K562 (cell line): ENCODE measurements at regions not wholly inside any gene's neighbourhood (a gene's known extent, or its start where the extent isn't known, plus 50 kb on each side); places are given as distances from the start of the nearest gene placed in this dataset.

ENCODE experiments used
- ATAC-seq: fragments of 200-7000 bp; cut with Tn5 transposase; 3 replicates; pipeline ENCODE4 v1.9.1; 2020; ENCODE audit warnings: moderate library complexity
- BruUV-seq: library from RNA; stranded (reverse); fragments of 400-500 nt; replicated peaks from 2 replicates; lab custom pipeline; 2021; lab: Mats Ljungman, UMichigan
- CTCF ChIA-PET: fragments of 300-600 bp; formaldehyde crosslinking; extraction: SDS; loops from one replicate; lab custom pipeline; 2021; ENCODE audit warnings: low intra/inter-chr PET ratio; lab: Yijun Ruan, JAX
- POLR2A ChIA-PET: fragments of 300-600, 350-650 bp; sonication (Branson Sonifier 250); formaldehyde crosslinking; extraction: SDS; loops from one replicate; lab custom pipeline; 2021; ENCODE audit warnings: antibody characterized with exemption, inconsistent platforms; lab: Yijun Ruan, JAX
- DNase-seq, 4 experiments: peaks; one replicate each; pipeline versions ENCODE4 v3.0.0 to v3.0.0-alpha.2; 2011 to 2018; ENCODE audit warnings: low spot score in 3 of 4, mixed read lengths in 3 of 4; ENCODE audit errors: extremely low read depth in 1 of 4
- FAIRE-seq: peaks from 2 replicates; lab custom pipeline; 2011; peaks lifted over from hg19 to GRCh38; lab: Jason Lieb, UNC
- H2AFZ ChIP-seq: 2 replicates; pipeline ENCODE4 v1.6.0; 2011; ENCODE audit warnings: low read depth, low read length, control low read depth, inconsistent platforms
- H3K27ac ChIP-seq: fragments of 200-600 bp; 3 replicates; pipeline ENCODE4 v1.8.0; 2011; ENCODE audit warnings: low read depth, mild to moderate bottlenecking, control low read depth, inconsistent platforms, low read length, moderate library complexity, mixed read lengths; ENCODE audit errors: extremely low read depth
- H3K27me3 ChIP-seq, 2 experiments: fragments of 300-600 bp in 1 of 2; 2 replicates in 1 of 2; 3 replicates in 1 of 2; pipeline versions ENCODE4 v1.6.0 to v1.8.0; 2011; ENCODE audit warnings: inconsistent platforms in 2 of 2, low read length in 2 of 2, mild to moderate bottlenecking in 1 of 2, mixed read lengths in 1 of 2, moderate library complexity in 1 of 2; ENCODE audit not compliant: control insufficient read depth in 2 of 2, insufficient read depth in 2 of 2
- H3K36me3 ChIP-seq: fragments of 300-600 bp; 3 replicates; pipeline ENCODE4 v1.8.0; 2011; ENCODE audit warnings: mild to moderate bottlenecking, low read length, inconsistent platforms; ENCODE audit not compliant: control insufficient read depth, insufficient read depth
- H3K4me1 ChIP-seq, 2 experiments: fragments of 200-600 bp in 1 of 2; replicated peaks in 1 of 2; 2 replicates in 1 of 2; 3 replicates in 1 of 2; pipeline versions ENCODE4 v1.5.1 to v1.8.0; 2011; ENCODE audit warnings: inconsistent platforms in 2 of 2, low read length in 2 of 2, mild to moderate bottlenecking in 1 of 2, mixed read lengths in 1 of 2, moderate library complexity in 1 of 2; ENCODE audit not compliant: control insufficient read depth in 2 of 2, insufficient read depth in 2 of 2
- H3K4me2 ChIP-seq: 2 replicates; pipeline ENCODE4 v1.6.1; 2011; ENCODE audit warnings: low read length, control low read depth, inconsistent platforms, mixed read lengths; ENCODE audit not compliant: insufficient read depth
- H3K4me3 ChIP-seq: fragments of 200-600 bp; sonication (generic), shearing (Covaris generic); 2 replicates; pipeline ENCODE4 v1.5.1; 2016; ENCODE audit warnings: control low read depth, inconsistent platforms
- H3K79me2 ChIP-seq: fragments of 200-600 bp; 3 replicates; pipeline ENCODE4 v1.8.0; 2011; ENCODE audit warnings: low read length, inconsistent platforms; ENCODE audit not compliant: control insufficient read depth, insufficient read depth
- H3K9ac ChIP-seq, 2 experiments: 2 replicates each; pipeline versions ENCODE4 v1.6.0 to v1.6.1; 2011; ENCODE audit warnings: low read depth in 2 of 2, low read length in 2 of 2, control low read depth in 1 of 2, inconsistent platforms in 1 of 2, mild to moderate bottlenecking in 1 of 2, mixed read lengths in 1 of 2; ENCODE audit not compliant: insufficient read depth in 1 of 2
- H3K9me1 ChIP-seq: one replicate; pipeline ENCODE4 v1.6.0; 2011; ENCODE audit warnings: inconsistent platforms, mild to moderate bottlenecking, low read length, moderate library complexity; ENCODE audit not compliant: control insufficient read depth, insufficient read depth
- H3K9me3 ChIP-seq: replicated peaks from 2 replicates; pipeline ENCODE4 v1.5.1; 2011; ENCODE audit warnings: low read depth, low read length, inconsistent platforms; ENCODE audit not compliant: control insufficient read depth, insufficient read depth
- H4K20me1 ChIP-seq: replicated peaks from 2 replicates; pipeline ENCODE4 v1.6.1; 2011; ENCODE audit warnings: low read length, inconsistent platforms, mixed read lengths; ENCODE audit not compliant: control insufficient read depth, insufficient read depth
- BDP1 ChIP-seq: IDR thresholded peaks from 3 replicates; pipeline ENCODE4 v1.6.1; 2011; ENCODE audit not compliant: insufficient read length, insufficient read depth
- CEBPB ChIP-seq: fragments of 450-650 bp; IDR thresholded peaks from 2 replicates; pipeline ENCODE4 v1.6.1; 2016; ENCODE audit warnings: missing genetic modification characterization, missing compliant biosample characterization
- ERF ChIP-seq: fragments of 450-650 bp; formaldehyde crosslinking; IDR thresholded peaks from 2 replicates; pipeline ENCODE4 v1.4.0; 2020; ENCODE audit warnings: mild to moderate bottlenecking, mixed read lengths
- NRF1 ChIP-seq, 2 experiments: fragments of 450-650 bp; IDR thresholded peaks in 1 of 2; conservative IDR thresholded peaks in 1 of 2; 2 replicates each; pipeline ENCODE4 v1.6.1; 2014; ENCODE audit warnings: mild to moderate bottlenecking in 2 of 2
- SRSF9 ChIP-seq: fragments of 200-400 bp; formaldehyde crosslinking; IDR thresholded peaks from 2 replicates; pipeline ENCODE4 v1.6.1; 2017; ENCODE audit warnings: low read depth, low read length, borderline replicate concordance
- WGBS: fragments of 100-300 bp; shearing (Covaris generic); methylation state at CpG from one replicate; pipeline ENCODE4 v1.1.6; 2016; ENCODE audit warnings: low coverage, mixed read lengths; ENCODE audit not compliant: insufficient coverage; ENCODE audit errors: missing lambda C conversion rate; 5-methylcytosine and 5-hydroxymethylcytosine counted together
- in situ Hi-C: fragments of 300-500 bp; cut with MboI; formaldehyde crosslinking; loops from 4 replicates; pipeline ENCODE4 v1.15.0; 2018; ENCODE audit warnings: inconsistent platforms, mixed read lengths
- intact Hi-C: fragments of 100-400 bp; cut with micrococcal nuclease; formaldehyde crosslinking; loops from 2 replicates; pipeline ENCODE4 v1.14.2; 2022
- TF ChIP-seq, protein P1 (sequence below): fragments of 250-450 bp; sonication (Bioruptor Pico); IDR thresholded peaks from 2 replicates; pipeline ENCODE4 v1.4.0; 2020; ENCODE audit warnings: borderline replicate concordance
- TF ChIP-seq, protein P2 (sequence below): sonication (generic); formaldehyde crosslinking; IDR thresholded peaks from 2 replicates; pipeline ENCODE4 v1.8.0; 2022; ENCODE audit warnings: missing genetic modification reagents, mild to moderate bottlenecking, borderline replicate concordance

DNA sequence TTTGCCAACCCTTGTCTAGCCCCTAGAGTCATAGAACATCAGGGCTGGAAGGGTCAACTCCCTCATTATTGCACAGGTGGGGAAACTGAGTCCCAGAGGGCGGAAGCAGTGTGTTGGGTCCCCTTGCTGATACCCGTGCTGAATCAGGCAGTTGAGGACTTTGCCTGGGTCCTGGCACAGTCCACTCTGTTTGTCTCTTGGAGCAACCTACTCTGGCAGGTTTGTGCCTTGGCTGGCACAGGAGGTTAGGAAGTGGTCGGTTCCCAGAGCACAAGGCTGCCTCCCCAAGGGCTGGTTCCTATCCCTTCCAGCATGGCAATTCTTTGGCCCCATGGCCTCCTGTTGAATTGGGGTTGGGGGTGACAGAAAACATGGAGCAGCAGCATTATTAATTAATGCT, 94.5 kb upstream of the SHB start:
- no peak for TF ChIP-seq ERF
- no peak overlapping the region for H3K4me2 ChIP-seq
- H3K4me3 ChIP-seq, result no peak overlapping the region
- ChIA-PET POLR2A (no interaction called here), CTCF (interaction anchor here (0.5 to 0.6 kb wide), 2 partner anchors 79 to 170 kb away, joined by 3 read pairs; no protein-coding TSS in a partner anchor)
- H3K9me3 ChIP-seq, result no peaks in the 10 kb centered on the region
- ATAC-seq (no peak), DNase-seq (no peak), FAIRE-seq (no peak)
- 4% methylated on average over 3 of the region's 3 CpGs for WGBS
- no peaks in the 10 kb centered on the region for H3K79me2 ChIP-seq
- no peaks in the 10 kb centered on the region for H3K36me3 ChIP-seq
- H3K9ac ChIP-seq, result no peak overlapping the region
- no peak overlapping the region for H2AFZ ChIP-seq
- peaks cover 0 to 26% of the 10 kb centered on the region in 2 experiments; a peak in 3 of 5 replicates for H3K27me3 ChIP-seq
- no TSS peak for BruUV-seq
- in situ Hi-C loops (loop anchor here (5.0 kb wide), 1 partner anchor 251 kb away; no protein-coding TSS in a partner anchor), intact Hi-C loops (loop anchor here (5.0 to 10.0 kb wide), 2 partner anchors 419 to 681 kb away; no protein-coding TSS in a partner anchor)
- no peaks in the 10 kb centered on the region for H3K4me1 ChIP-seq
- no peak overlapping the region for H3K27ac ChIP-seq
- H3K9me1 ChIP-seq, result no peaks in the 10 kb centered on the region
- no peaks in the 10 kb centered on the region for H4K20me1 ChIP-seq

DNA sequence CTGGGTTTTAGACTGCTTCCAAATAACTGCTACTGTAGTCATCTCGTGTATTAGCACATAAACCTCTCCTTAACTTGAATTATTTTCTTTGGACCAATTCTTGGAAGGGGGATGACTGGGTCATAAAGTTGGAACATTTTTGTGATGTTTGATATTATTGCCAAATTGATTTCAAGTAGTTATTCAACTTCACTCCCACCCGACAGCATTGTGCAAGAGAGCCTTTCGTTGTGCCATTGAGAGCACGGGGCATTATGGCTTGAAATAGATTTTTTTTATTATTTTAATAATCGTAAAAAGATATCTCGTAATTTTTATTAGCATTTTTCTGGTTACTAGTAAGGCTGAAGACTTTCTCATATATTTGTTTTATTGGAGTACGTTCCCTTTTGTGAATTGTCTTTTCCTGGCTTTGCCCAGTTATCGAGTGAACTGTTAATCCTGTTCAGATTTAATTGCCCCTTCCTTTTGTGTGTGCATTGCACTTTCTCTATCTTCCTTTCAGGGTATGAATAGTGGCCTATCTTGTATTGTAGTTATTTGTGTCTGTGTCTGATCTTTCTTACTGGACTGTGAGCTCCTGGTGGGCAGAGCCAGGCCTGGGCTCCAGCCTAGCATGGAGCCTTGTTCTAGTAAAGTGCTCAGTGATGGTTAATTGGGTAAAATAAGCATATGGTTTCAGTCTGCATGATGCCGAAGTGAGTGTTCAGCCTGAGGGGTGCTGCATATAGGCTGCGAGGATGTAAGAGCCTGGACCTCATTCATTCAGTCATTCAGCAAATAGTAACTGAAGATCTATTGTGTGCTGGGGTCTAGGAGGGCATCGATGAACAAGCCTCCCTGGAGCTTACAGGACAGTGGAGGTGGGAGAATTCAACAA, 93.5 kb upstream of the SHB start:
- Histone ChIP-seq H3K27me3 (peaks cover 0 to 27% of the 10 kb centered on the region in 2 experiments; a peak in 4 of 5 replicates), H3K27ac (no peak overlapping the region), H2AFZ (no peak overlapping the region), H3K36me3 (no peaks in the 10 kb centered on the region), H3K9me1 (no peaks in the 10 kb centered on the region), H3K79me2 (no peaks in the 10 kb centered on the region), H3K9me3 (no peaks in the 10 kb centered on the region), H3K4me3 (no peak overlapping the region), H3K4me2 (no peak overlapping the region), H3K9ac (no peak overlapping the region), H3K4me1 (no peaks in the 10 kb centered on the region), H4K20me1 (no peaks in the 10 kb centered on the region)
- no TSS peak for BruUV-seq
- ChIA-PET POLR2A (no interaction called here), CTCF (interaction anchor here (0.5 kb wide), 1 partner anchor 78 kb away, joined by 3 read pairs; no protein-coding TSS in a partner anchor)
- WGBS, result under 1% methylated on average over 11 of the region's 11 CpGs
- DNase-seq, result no peak
- FAIRE-seq, result no peak
- TF ChIP-seq, protein P1, sequence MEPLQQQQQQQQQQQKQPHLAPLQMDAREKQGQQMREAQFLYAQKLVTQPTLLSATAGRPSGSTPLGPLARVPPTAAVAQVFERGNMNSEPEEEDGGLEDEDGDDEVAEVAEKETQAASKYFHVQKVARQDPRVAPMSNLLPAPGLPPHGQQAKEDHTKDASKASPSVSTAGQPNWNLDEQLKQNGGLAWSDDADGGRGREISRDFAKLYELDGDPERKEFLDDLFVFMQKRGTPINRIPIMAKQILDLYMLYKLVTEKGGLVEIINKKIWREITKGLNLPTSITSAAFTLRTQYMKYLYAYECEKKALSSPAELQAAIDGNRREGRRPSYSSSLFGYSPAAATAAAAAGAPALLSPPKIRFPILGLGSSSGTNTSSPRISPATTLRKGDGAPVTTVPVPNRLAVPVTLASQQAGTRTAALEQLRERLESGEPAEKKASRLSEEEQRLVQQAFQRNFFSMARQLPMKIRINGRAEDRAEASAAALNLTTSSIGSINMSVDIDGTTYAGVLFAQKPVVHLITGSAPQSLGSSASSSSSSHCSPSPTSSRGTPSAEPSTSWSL (CRISPR knock-in tag), result no peak
- no peak for TF ChIP-seq SRSF9
- TF ChIP-seq NRF1 (conservative IDR thresholded peaks at IDR 0.05 in 1 of 2, IDR thresholded peaks at IDR 0.05 in 1 of 2), result no peak
- TF ChIP-seq, protein P2, sequence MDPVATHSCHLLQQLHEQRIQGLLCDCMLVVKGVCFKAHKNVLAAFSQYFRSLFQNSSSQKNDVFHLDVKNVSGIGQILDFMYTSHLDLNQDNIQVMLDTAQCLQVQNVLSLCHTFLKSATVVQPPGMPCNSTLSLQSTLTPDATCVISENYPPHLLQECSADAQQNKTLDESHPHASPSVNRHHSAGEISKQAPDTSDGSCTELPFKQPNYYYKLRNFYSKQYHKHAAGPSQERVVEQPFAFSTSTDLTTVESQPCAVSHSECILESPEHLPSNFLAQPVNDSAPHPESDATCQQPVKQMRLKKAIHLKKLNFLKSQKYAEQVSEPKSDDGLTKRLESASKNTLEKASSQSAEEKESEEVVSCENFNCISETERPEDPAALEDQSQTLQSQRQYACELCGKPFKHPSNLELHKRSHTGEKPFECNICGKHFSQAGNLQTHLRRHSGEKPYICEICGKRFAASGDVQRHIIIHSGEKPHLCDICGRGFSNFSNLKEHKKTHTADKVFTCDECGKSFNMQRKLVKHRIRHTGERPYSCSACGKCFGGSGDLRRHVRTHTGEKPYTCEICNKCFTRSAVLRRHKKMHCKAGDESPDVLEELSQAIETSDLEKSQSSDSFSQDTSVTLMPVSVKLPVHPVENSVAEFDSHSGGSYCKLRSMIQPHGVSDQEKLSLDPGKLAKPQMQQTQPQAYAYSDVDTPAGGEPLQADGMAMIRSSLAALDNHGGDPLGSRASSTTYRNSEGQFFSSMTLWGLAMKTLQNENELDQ (CRISPR knock-in tag), result no peak
- TF ChIP-seq BDP1, result no peak
- TF ChIP-seq CEBPB (tag), result peak; percentile 30; the same call in 1 of the 2 replicates
- ATAC-seq, result no peak
- intact Hi-C loops, result loop anchor here (5.0 to 10.0 kb wide), 2 partner anchors 418 to 680 kb away; no protein-coding TSS in a partner anchor
- in situ Hi-C loops, result loop anchor here (5.0 kb wide), 1 partner anchor 250 kb away; no protein-coding TSS in a partner anchor
